ENCODE measurements at regions not wholly inside any gene's neighbourhood (a gene's known extent, or its start where the extent isn't known, plus 50 kb on each side); places are given as distances from the start of the nearest gene placed in this dataset.

GRCh38 chr7:56605146-56605545, 488.9 kb upstream of the NUPR2 start (continued):
- TF ChIP-seq, protein P1, sequence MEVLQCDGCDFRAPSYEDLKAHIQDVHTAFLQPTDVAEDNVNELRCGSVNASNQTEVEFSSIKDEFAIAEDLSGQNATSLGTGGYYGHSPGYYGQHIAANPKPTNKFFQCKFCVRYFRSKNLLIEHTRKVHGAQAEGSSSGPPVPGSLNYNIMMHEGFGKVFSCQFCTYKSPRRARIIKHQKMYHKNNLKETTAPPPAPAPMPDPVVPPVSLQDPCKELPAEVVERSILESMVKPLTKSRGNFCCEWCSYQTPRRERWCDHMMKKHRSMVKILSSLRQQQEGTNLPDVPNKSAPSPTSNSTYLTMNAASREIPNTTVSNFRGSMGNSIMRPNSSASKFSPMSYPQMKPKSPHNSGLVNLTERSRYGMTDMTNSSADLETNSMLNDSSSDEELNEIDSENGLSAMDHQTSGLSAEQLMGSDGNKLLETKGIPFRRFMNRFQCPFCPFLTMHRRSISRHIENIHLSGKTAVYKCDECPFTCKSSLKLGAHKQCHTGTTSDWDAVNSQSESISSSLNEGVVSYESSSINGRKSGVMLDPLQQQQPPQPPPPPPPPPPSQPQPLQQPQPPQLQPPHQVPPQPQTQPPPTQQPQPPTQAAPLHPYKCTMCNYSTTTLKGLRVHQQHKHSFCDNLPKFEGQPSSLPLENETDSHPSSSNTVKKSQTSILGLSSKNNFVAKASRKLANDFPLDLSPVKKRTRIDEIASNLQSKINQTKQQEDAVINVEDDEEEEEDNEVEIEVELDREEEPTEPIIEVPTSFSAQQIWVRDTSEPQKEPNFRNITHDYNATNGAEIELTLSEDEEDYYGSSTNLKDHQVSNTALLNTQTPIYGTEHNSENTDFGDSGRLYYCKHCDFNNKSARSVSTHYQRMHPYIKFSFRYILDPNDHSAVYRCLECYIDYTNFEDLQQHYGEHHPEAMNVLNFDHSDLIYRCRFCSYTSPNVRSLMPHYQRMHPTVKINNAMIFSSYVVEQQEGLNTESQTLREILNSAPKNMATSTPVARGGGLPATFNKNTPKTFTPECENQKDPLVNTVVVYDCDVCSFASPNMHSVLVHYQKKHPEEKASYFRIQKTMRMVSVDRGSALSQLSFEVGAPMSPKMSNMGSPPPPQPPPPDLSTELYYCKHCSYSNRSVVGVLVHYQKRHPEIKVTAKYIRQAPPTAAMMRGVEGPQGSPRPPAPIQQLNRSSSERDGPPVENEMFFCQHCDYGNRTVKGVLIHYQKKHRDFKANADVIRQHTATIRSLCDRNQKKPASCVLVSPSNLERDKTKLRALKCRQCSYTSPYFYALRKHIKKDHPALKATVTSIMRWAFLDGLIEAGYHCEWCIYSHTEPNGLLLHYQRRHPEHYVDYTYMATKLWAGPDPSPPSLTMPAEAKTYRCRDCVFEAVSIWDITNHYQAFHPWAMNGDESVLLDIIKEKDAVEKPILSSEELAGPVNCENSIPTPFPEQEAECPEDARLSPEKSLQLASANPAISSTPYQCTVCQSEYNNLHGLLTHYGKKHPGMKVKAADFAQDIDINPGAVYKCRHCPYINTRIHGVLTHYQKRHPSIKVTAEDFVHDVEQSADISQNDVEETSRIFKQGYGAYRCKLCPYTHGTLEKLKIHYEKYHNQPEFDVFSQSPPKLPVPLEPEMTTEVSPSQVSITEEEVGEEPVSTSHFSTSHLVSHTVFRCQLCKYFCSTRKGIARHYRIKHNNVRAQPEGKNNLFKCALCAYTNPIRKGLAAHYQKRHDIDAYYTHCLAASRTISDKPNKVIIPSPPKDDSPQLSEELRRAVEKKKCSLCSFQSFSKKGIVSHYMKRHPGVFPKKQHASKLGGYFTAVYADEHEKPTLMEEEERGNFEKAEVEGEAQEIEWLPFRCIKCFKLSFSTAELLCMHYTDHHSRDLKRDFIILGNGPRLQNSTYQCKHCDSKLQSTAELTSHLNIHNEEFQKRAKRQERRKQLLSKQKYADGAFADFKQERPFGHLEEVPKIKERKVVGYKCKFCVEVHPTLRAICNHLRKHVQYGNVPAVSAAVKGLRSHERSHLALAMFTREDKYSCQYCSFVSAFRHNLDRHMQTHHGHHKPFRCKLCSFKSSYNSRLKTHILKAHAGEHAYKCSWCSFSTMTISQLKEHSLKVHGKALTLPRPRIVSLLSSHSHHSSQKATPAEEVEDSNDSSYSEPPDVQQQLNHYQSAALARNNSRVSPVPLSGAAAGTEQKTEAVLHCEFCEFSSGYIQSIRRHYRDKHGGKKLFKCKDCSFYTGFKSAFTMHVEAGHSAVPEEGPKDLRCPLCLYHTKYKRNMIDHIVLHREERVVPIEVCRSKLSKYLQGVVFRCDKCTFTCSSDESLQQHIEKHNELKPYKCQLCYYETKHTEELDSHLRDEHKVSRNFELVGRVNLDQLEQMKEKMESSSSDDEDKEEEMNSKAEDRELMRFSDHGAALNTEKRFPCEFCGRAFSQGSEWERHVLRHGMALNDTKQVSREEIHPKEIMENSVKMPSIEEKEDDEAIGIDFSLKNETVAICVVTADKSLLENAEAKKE (CRISPR knock-in tag; IDR thresholded peaks at IDR 0.05): no peak

- Mint-ChIP-seq H3K27me3 (ENCODE audit: insufficient read depth, low read depth, poor library complexity) (no peaks in the 10 kb centered on the region), H3K4me1 (no peaks in the 10 kb centered on the region), H3K4me3 (no peak overlapping the region), H3K9me3 (peaks cover 97% of the 10 kb centered on the region), H3K27ac (no peak overlapping the region), H3K36me3 (ENCODE audit: low read depth) (peaks cover 26% of the 10 kb centered on the region; the same call in 2 of the 3 replicates)
- no peak overlapping the region for H3K4me3 ChIP-seq
- no peak for DNase-seq (ENCODE audit: low spot score)
- no peak for ATAC-seq
- H3K36me3 ChIP-seq (ENCODE audit: insufficient read depth): no peaks in the 10 kb centered on the region
- H3K4me1 ChIP-seq (ENCODE audit: insufficient read depth): no peaks in the 10 kb centered on the region
- H3K4me2 ChIP-seq: no peak overlapping the region
- no peaks in the 10 kb centered on the region for H3K79me2 ChIP-seq (replicated peaks; ENCODE audit: insufficient read depth)
- no peak overlapping the region for H3K27ac ChIP-seq (ENCODE audit: low read depth)
- no peaks in the 10 kb centered on the region for H3K27me3 ChIP-seq (ENCODE audit: insufficient read depth)
- no peaks in the 10 kb centered on the region for H4K20me1 ChIP-seq (replicated peaks; ENCODE audit: insufficient read depth)
- no peak overlapping the region for H2AFZ ChIP-seq
- no peaks in the 10 kb centered on the region for H3F3A ChIP-seq (replicated peaks; ENCODE audit: low read depth)
- no peaks in the 10 kb centered on the region for H3K9me2 ChIP-seq (ENCODE audit: insufficient read depth)
- TF ChIP-seq JUNB (IDR thresholded peaks at IDR 0.05; ENCODE audit: unreplicated experiment) (no peak), ETS1 (IDR thresholded peaks at IDR 0.05) (no peak), ZNF114 (CRISPR knock-in tag; IDR thresholded peaks at IDR 0.05) (no peak), CREB1 (CRISPR knock-in tag; IDR thresholded peaks at IDR 0.05; ENCODE audit: low read depth) (no peak), EZH2 (IDR thresholded peaks at IDR 0.05; ENCODE audit: low read depth, unreplicated experiment) (no peak), CTCF (conservative IDR thresholded peaks at IDR 0.05; ENCODE audit: low read depth in 2 of 2) (no peak), NANOG (IDR thresholded peaks at IDR 0.05; ENCODE audit: borderline replicate concordance) (no peak)
- TF ChIP-seq, protein P2, sequence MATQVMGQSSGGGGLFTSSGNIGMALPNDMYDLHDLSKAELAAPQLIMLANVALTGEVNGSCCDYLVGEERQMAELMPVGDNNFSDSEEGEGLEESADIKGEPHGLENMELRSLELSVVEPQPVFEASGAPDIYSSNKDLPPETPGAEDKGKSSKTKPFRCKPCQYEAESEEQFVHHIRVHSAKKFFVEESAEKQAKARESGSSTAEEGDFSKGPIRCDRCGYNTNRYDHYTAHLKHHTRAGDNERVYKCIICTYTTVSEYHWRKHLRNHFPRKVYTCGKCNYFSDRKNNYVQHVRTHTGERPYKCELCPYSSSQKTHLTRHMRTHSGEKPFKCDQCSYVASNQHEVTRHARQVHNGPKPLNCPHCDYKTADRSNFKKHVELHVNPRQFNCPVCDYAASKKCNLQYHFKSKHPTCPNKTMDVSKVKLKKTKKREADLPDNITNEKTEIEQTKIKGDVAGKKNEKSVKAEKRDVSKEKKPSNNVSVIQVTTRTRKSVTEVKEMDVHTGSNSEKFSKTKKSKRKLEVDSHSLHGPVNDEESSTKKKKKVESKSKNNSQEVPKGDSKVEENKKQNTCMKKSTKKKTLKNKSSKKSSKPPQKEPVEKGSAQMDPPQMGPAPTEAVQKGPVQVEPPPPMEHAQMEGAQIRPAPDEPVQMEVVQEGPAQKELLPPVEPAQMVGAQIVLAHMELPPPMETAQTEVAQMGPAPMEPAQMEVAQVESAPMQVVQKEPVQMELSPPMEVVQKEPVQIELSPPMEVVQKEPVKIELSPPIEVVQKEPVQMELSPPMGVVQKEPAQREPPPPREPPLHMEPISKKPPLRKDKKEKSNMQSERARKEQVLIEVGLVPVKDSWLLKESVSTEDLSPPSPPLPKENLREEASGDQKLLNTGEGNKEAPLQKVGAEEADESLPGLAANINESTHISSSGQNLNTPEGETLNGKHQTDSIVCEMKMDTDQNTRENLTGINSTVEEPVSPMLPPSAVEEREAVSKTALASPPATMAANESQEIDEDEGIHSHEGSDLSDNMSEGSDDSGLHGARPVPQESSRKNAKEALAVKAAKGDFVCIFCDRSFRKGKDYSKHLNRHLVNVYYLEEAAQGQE (IDR thresholded peaks at IDR 0.05; ENCODE audit: unreplicated experiment): no peak
These were observed 462.4 kb upstream of the NUPR2 start for GRCh38 chr7:56578612-56579011.
